ENCODE measurements at regions not wholly inside any gene's neighbourhood (a gene's known extent, or its start where the extent isn't known, plus 50 kb on each side); places are given as distances from the start of the nearest gene placed in this dataset.

GRCh38 chrX:4830880-4831557 lies 1117.6 kb upstream of the PRKX start:
- TF ChIP-seq FOXA1 (IDR thresholded peaks at IDR 0.05) (no peak), SUZ12 (IDR thresholded peaks at IDR 0.05) (no peak), ELF4 (IDR thresholded peaks at IDR 0.05) (no peak), TARDBP (IDR thresholded peaks at IDR 0.05) (no peak), BHLHE40 (IDR thresholded peaks at IDR 0.05; ENCODE audit: borderline replicate concordance) (no peak), FOXM1 (IDR thresholded peaks at IDR 0.05; ENCODE audit: borderline replicate concordance) (no peak), ZNF384 (IDR thresholded peaks at IDR 0.05) (no peak), ARNT (IDR thresholded peaks at IDR 0.05) (no peak), SP1 (IDR thresholded peaks at IDR 0.05) (no peak), PKNOX1 (IDR thresholded peaks at IDR 0.05) (no peak), HDGF (IDR thresholded peaks at IDR 0.05; ENCODE audit: borderline replicate concordance) (no peak)
